H1 (cell line): ENCODE measurements at regions not wholly inside any gene's neighbourhood (a gene's known extent, or its start where the extent isn't known, plus 50 kb on each side); places are given as distances from the start of the nearest gene placed in this dataset.

Experiments
- CTCF ChIA-PET: fragments of 300-600 bp; sonication (Branson Sonifier 250); formaldehyde crosslinking; loops from one replicate; lab custom pipeline; 2021; ENCODE audit not compliant: partially characterized antibody; lab: Charles Lee
- POLR2A ChIA-PET: fragments of 300-600 bp; sonication (Branson Sonifier 250); formaldehyde crosslinking; loops from one replicate; lab custom pipeline; 2021; ENCODE audit warnings: inconsistent platforms; ENCODE audit not compliant: partially characterized antibody; lab: Charles Lee
- DNase-seq, 2 experiments: peaks; one replicate each; pipeline versions ENCODE4 v3.0.0 to v3.0.0-alpha.2; 2010 to 2022; ENCODE audit warnings: low spot score in 2 of 2, low read depth in 1 of 2, mixed read lengths in 1 of 2
- FAIRE-seq: peaks from 2 replicates; lab custom pipeline; 2011; peaks lifted over from hg19 to GRCh38; lab: Jason Lieb, UNC
- H2AFZ ChIP-seq: 2 replicates; pipeline ENCODE4 v1.8.1; 2012; ENCODE audit warnings: low read length, inconsistent platforms
- H2AK5ac ChIP-seq: 2 replicates; pipeline ENCODE4 v1.6.1; 2013; ENCODE audit warnings: low read depth, low read length
- H2BK120ac ChIP-seq: replicated peaks from 2 replicates; pipeline ENCODE3; 2013; ENCODE audit warnings: low read depth, low read length, inconsistent platforms
- H2BK12ac ChIP-seq: 2 replicates; pipeline ENCODE4 v1.6.1; 2013; ENCODE audit warnings: low read depth, low read length
- H2BK15ac ChIP-seq: 2 replicates; pipeline ENCODE4 v1.6.1; 2013; ENCODE audit warnings: low read length
- H2BK20ac ChIP-seq: 2 replicates; pipeline ENCODE4 v1.6.1; 2013; ENCODE audit warnings: low read length
- H2BK5ac ChIP-seq: 2 replicates; pipeline ENCODE4 v1.6.1; 2013; ENCODE audit warnings: low read depth, low read length
- H3K14ac ChIP-seq: 2 replicates; pipeline ENCODE4 v1.6.1; 2013; ENCODE audit warnings: inconsistent platforms; ENCODE audit not compliant: insufficient read length
- H3K18ac ChIP-seq: 2 replicates; pipeline ENCODE4 v1.6.1; 2013; ENCODE audit warnings: low read length; ENCODE audit errors: extremely low read depth
- H3K23ac ChIP-seq: 2 replicates; pipeline ENCODE4 v1.6.1; 2013; ENCODE audit warnings: inconsistent platforms; ENCODE audit not compliant: insufficient read length
- H3K23me2 ChIP-seq: 2 replicates; pipeline ENCODE4 v1.6.1; 2013; ENCODE audit warnings: low read depth, low read length
- H3K27ac ChIP-seq: 2 replicates; pipeline ENCODE4 v1.6.1; 2011; ENCODE audit warnings: low read depth, low read length, inconsistent platforms
- H3K27me3 ChIP-seq, 4 experiments: replicated peaks in 1 of 4; 1 replicate in 1 of 4; 2 replicates in 3 of 4; pipeline versions ENCODE4 v1.6.1 to v1.8.1; 2011 to 2013; ENCODE audit warnings: low read length in 3 of 4, mild to moderate bottlenecking in 3 of 4, inconsistent platforms in 2 of 4, mixed read lengths in 2 of 4, moderate library complexity in 1 of 4; ENCODE audit not compliant: control insufficient read depth in 3 of 4, insufficient read depth in 3 of 4; ENCODE audit errors: extremely low read depth in 1 of 4
- H3K36me3 ChIP-seq, 4 experiments: 2 replicates each; pipeline versions ENCODE4 v1.6.1 to v1.8.1; 2011 to 2013; ENCODE audit warnings: mild to moderate bottlenecking in 4 of 4, low read length in 3 of 4, moderate library complexity in 2 of 4, control low read depth in 1 of 4, inconsistent platforms in 1 of 4; ENCODE audit not compliant: insufficient read depth in 4 of 4, control insufficient read depth in 2 of 4
- H3K4ac ChIP-seq: replicated peaks from 2 replicates; pipeline ENCODE3; 2013; ENCODE audit warnings: low read length, low read depth, mixed read lengths, inconsistent platforms; ENCODE audit not compliant: insufficient read length
- H3K4me1 ChIP-seq, 4 experiments: replicated peaks in 1 of 4; 1 replicate in 1 of 4; 2 replicates in 3 of 4; pipeline versions ENCODE4 v1.6.1 to v1.8.1; 2011 to 2013; ENCODE audit warnings: low read length in 3 of 4, inconsistent platforms in 2 of 4, mixed read lengths in 1 of 4; ENCODE audit not compliant: insufficient read depth in 4 of 4, control insufficient read depth in 3 of 4
- H3K4me2 ChIP-seq, 2 experiments: 2 replicates each; pipeline versions ENCODE4 v1.6.1 to v1.8.1; 2011 to 2013; ENCODE audit warnings: low read depth in 2 of 2, low read length in 2 of 2, control low read depth in 1 of 2, inconsistent platforms in 1 of 2, mild to moderate bottlenecking in 1 of 2; ENCODE audit not compliant: insufficient read depth in 1 of 2
- H3K4me3 ChIP-seq, 4 experiments: fragments of 200-600, 300-600 bp in 1 of 4; sonication (generic), shearing (Covaris generic), sonication (Bioruptor Twin) in 1 of 4; 2 replicates each; pipeline versions ENCODE4 v1.5.1 to v1.8.1; 2011 to 2016; ENCODE audit warnings: low read length in 4 of 4, low read depth in 3 of 4, control low read depth in 2 of 4, inconsistent platforms in 2 of 4, mild to moderate bottlenecking in 2 of 4, mixed read lengths in 1 of 4, moderate library complexity in 1 of 4; ENCODE audit not compliant: insufficient read depth in 2 of 4; ENCODE audit errors: extremely low read depth in 1 of 4
- H3K56ac ChIP-seq: replicated peaks from 2 replicates; pipeline ENCODE3; 2013; ENCODE audit warnings: low read depth, mild to moderate bottlenecking, mixed read lengths, low read length, inconsistent platforms; ENCODE audit not compliant: insufficient read length
- H3K79me1 ChIP-seq: 2 replicates; pipeline ENCODE4 v1.6.1; 2013; ENCODE audit warnings: low read depth, low read length, control low read depth
- H3K79me2 ChIP-seq, 2 experiments: 2 replicates each; pipeline versions ENCODE4 v1.6.1 to v1.8.1; 2012 to 2013; ENCODE audit warnings: low read length in 2 of 2, mild to moderate bottlenecking in 2 of 2, inconsistent platforms in 1 of 2; ENCODE audit not compliant: insufficient read depth in 2 of 2, control insufficient read depth in 1 of 2
- H3K9ac ChIP-seq, 4 experiments: replicated peaks in 1 of 4; 1 replicate in 1 of 4; 2 replicates in 3 of 4; pipeline versions ENCODE4 v1.6.1 to v1.8.1; 2011 to 2013; ENCODE audit warnings: low read depth in 3 of 4, low read length in 3 of 4, control low read depth in 2 of 4, mild to moderate bottlenecking in 2 of 4, moderate library complexity in 2 of 4, inconsistent platforms in 1 of 4; ENCODE audit errors: extremely low read depth in 1 of 4
- H3K9me3 ChIP-seq, 2 experiments: 2 replicates each; pipeline versions ENCODE4 v1.6.1 to v1.8.1; 2012 to 2013; ENCODE audit warnings: mild to moderate bottlenecking in 2 of 2, moderate library complexity in 2 of 2, control low read depth in 1 of 2, inconsistent platforms in 1 of 2, low read depth in 1 of 2, low read length in 1 of 2, mixed read lengths in 1 of 2; ENCODE audit not compliant: insufficient read depth in 2 of 2
- H4K20me1 ChIP-seq, 2 experiments: replicated peaks in 1 of 2; 2 replicates each; pipeline versions ENCODE3 to v1.8.1; 2011 to 2013; ENCODE audit warnings: inconsistent platforms in 2 of 2, low read length in 2 of 2, mild to moderate bottlenecking in 1 of 2; ENCODE audit not compliant: insufficient read depth in 2 of 2, control insufficient read depth in 1 of 2
- H4K5ac ChIP-seq: 2 replicates; pipeline ENCODE4 v1.6.1; 2013; ENCODE audit warnings: low read length, low read depth, mixed read lengths, inconsistent platforms; ENCODE audit not compliant: insufficient read length
- H4K8ac ChIP-seq: 2 replicates; pipeline ENCODE4 v1.8.0; 2013; ENCODE audit warnings: mild to moderate bottlenecking, moderate library complexity, low read length, inconsistent platforms; ENCODE audit not compliant: insufficient read depth; ENCODE audit errors: extremely low read depth
- H4K91ac ChIP-seq: replicated peaks from 2 replicates; pipeline ENCODE3; 2013; ENCODE audit warnings: low read length, mixed read lengths, inconsistent platforms; ENCODE audit not compliant: insufficient read length
- CEBPB ChIP-seq: IDR thresholded peaks from 2 replicates; pipeline ENCODE4 v1.6.1; 2012; ENCODE audit warnings: low read depth, low read length
- CTCF ChIP-seq, 3 experiments: IDR thresholded peaks; 1 replicate in 2 of 3; 2 replicates in 1 of 3; pipeline versions ENCODE4 v1.5.1 to v1.6.1; 2011; ENCODE audit warnings: low read length in 3 of 3, mild to moderate bottlenecking in 3 of 3, inconsistent platforms in 2 of 3, low read depth in 1 of 3, moderate library complexity in 1 of 3; ENCODE audit not compliant: insufficient read depth in 1 of 3; ENCODE audit errors: control extremely low read depth in 1 of 3
- EGR1 ChIP-seq: IDR thresholded peaks from 2 replicates; pipeline ENCODE4 v1.6.1; 2011; ENCODE audit warnings: low read depth, low read length, borderline replicate concordance
- EP300 ChIP-seq, 2 experiments: IDR thresholded peaks; 1 replicate in 1 of 2; 2 replicates in 1 of 2; pipeline ENCODE4 v1.6.1; 2011 to 2012; ENCODE audit warnings: low read depth in 2 of 2, low read length in 2 of 2, mild to moderate bottlenecking in 2 of 2, borderline replicate concordance in 1 of 2, inconsistent platforms in 1 of 2, moderate library complexity in 1 of 2
- EZH2 ChIP-seq: fragments of 200-600 bp; sonication (generic); IDR thresholded peaks from 2 replicates; pipeline ENCODE4 v1.7.1; 2012; ENCODE audit warnings: low read depth, mild to moderate bottlenecking, moderate library complexity, low read length, inconsistent platforms; ENCODE audit not compliant: severe bottlenecking
- KDM4A ChIP-seq: IDR thresholded peaks from one replicate; pipeline ENCODE4 v1.7.1; 2012; ENCODE audit warnings: low read depth, mild to moderate bottlenecking, moderate library complexity, low read length, inconsistent platforms; ENCODE audit not compliant: severe bottlenecking
- NANOG ChIP-seq: IDR thresholded peaks from 2 replicates; pipeline ENCODE4 v1.6.1; 2011; ENCODE audit warnings: low read length, low read depth, mild to moderate bottlenecking, inconsistent platforms; ENCODE audit not compliant: insufficient read depth, poor library complexity, severe bottlenecking
- POLR2A ChIP-seq, 2 experiments: IDR thresholded peaks; 1 replicate in 1 of 2; 2 replicates in 1 of 2; pipeline ENCODE4 v1.6.1; 2011; ENCODE audit warnings: low read depth in 2 of 2, low read length in 2 of 2, mild to moderate bottlenecking in 2 of 2; ENCODE audit errors: control extremely low read depth in 1 of 2
- RFX5 ChIP-seq: IDR thresholded peaks from 2 replicates; pipeline ENCODE4 v1.6.1; 2011; ENCODE audit warnings: low read depth, low read length, improper control_type of control experiment, borderline replicate concordance
- TAF1 ChIP-seq: IDR thresholded peaks from 2 replicates; pipeline ENCODE4 v1.6.1; 2011; ENCODE audit warnings: mild to moderate bottlenecking, low read depth, low read length
- TEAD4 ChIP-seq: IDR thresholded peaks from 2 replicates; pipeline ENCODE4 v1.6.1; 2012; ENCODE audit warnings: low read depth, low read length, inconsistent platforms, mixed read lengths
- YY1 ChIP-seq: IDR thresholded peaks from 2 replicates; pipeline ENCODE4 v1.6.1; 2011; ENCODE audit warnings: low read depth, mild to moderate bottlenecking, low read length
- WGBS, 2 experiments: shearing (Covaris generic) in 1 of 2; methylation state at CpG; one replicate each; pipeline versions ENCODE4 v1.1.6 to v1.1.7; 2013 to 2015; ENCODE audit warnings: low lambda C conversion rate in 2 of 2, mixed read lengths in 2 of 2, inconsistent platforms in 1 of 2, low coverage in 1 of 2, missing lambda C conversion rate in 1 of 2; ENCODE audit not compliant: insufficient replicate concordance in 2 of 2, insufficient coverage in 1 of 2, insufficient read length in 1 of 2; ENCODE audit errors: extremely low coverage in 1 of 2, missing lambda C conversion rate in 1 of 2; 5-methylcytosine and 5-hydroxymethylcytosine counted together

- H3K27me3 ChIP-seq = no peaks in the 10 kb centered on the region
- no peaks in the 10 kb centered on the region for H3K36me3 ChIP-seq
- WGBS, 2 experiments = 86% methylated on average over 2 of the region's 2 CpGs; no CpG with 5 or more reads in 1 of the 2 experiments
- H2BK20ac ChIP-seq = no peak overlapping the region
- H3K27ac ChIP-seq = no peak overlapping the region
- no peak overlapping the region for H2AFZ ChIP-seq
- FAIRE-seq = no peak
- no peaks in the 10 kb centered on the region for H3K23me2 ChIP-seq
- H3K14ac ChIP-seq = no peak overlapping the region
- no peaks in the 10 kb centered on the region; a peak in 1 of 4 replicates for H3K9me3 ChIP-seq
- H4K8ac ChIP-seq = no peak overlapping the region
- no peak overlapping the region for H3K4me3 ChIP-seq
- CTCF ChIA-PET = interaction anchor here (0.6 kb wide), 1 partner anchor 521 kb away, joined by 4 read pairs; no protein-coding TSS in a partner anchor
- H4K20me1 ChIP-seq = no peaks in the 10 kb centered on the region
- H3K79me1 ChIP-seq = no peaks in the 10 kb centered on the region
- no peak overlapping the region for H2BK12ac ChIP-seq
- no peak overlapping the region for H2BK15ac ChIP-seq
- H3K56ac ChIP-seq = no peak overlapping the region
- POLR2A ChIA-PET = no interaction called here
- no peak overlapping the region for H3K23ac ChIP-seq
- no peak for DNase-seq
- H3K4ac ChIP-seq = no peak overlapping the region
- no peak overlapping the region for H2BK5ac ChIP-seq
- H3K79me2 ChIP-seq = no peaks in the 10 kb centered on the region
- H4K5ac ChIP-seq = no peak overlapping the region
- H4K91ac ChIP-seq = no peak overlapping the region
- H3K9ac ChIP-seq = no peak overlapping the region
- H3K4me2 ChIP-seq = no peak overlapping the region
- H3K18ac ChIP-seq = no peak overlapping the region
- no peak overlapping the region for H2AK5ac ChIP-seq
- no peaks in the 10 kb centered on the region for H3K4me1 ChIP-seq
- no peak overlapping the region for H2BK120ac ChIP-seq
- TF ChIP-seq YY1 = no peak
- TF ChIP-seq RFX5 = no peak
- TF ChIP-seq KDM4A = no peak
- no peak for TF ChIP-seq CTCF (IDR thresholded peaks at IDR 0.05; ENCODE audit: control extremely low read depth in 1 of 3, insufficient read depth in 1 of 3, low read depth in 1 of 3, low read length in 3 of 3)
- no peak for TF ChIP-seq EGR1
- TF ChIP-seq TEAD4 = no peak
- TF ChIP-seq EP300 (IDR thresholded peaks at IDR 0.05; ENCODE audit: borderline replicate concordance in 1 of 2, low read depth in 2 of 2, low read length in 2 of 2) = no peak
- no peak for TF ChIP-seq TAF1
- no peak for TF ChIP-seq NANOG
- no peak for TF ChIP-seq EZH2
- no peak for TF ChIP-seq CEBPB
- TF ChIP-seq POLR2A (IDR thresholded peaks at IDR 0.05; ENCODE audit: control extremely low read depth in 1 of 2, low read depth in 2 of 2, low read length in 2 of 2) = no peak
These were observed 753.3 kb downstream of the LTN1 start for GRCh38 chr21:28239340-28239739.
